Psoas muscle (tissue), 7 donors: ENCODE measurements at regions not wholly inside any gene's neighbourhood (a gene's known extent, or its start where the extent isn't known, plus 50 kb on each side); places are given as distances from the start of the nearest gene placed in this dataset.
"Not testable (repeated sequence)": the region's sequence is repeated elsewhere in the genome, so short reads cannot be mapped to it uniquely, and the experiment has no call there.

Experiments
- ATAC-seq, 4 donors: fragments of 200-7000 bp; cut with Tn5 transposase; one replicate each; pipeline ENCODE4 v1.9.1; 2020; ENCODE audit warnings: moderate library complexity in 3 of 4, mild to moderate bottlenecking in 2 of 4
- DNase-seq, 2 donors: peaks; one replicate each; pipeline ENCODE4 v3.0.0-alpha.2; 2020
- H3K27ac ChIP-seq: fragments of 200-600 bp; one replicate; pipeline ENCODE4 v1.8.0; 2022
- H3K27me3 ChIP-seq, 3 donors: fragments of 200-600 bp in 1 of 3; one replicate each; pipeline versions ENCODE4 v1.6.1 to v1.8.0; 2013 to 2022; ENCODE audit warnings: low read length in 2 of 3, mild to moderate bottlenecking in 2 of 3, moderate library complexity in 1 of 3; ENCODE audit not compliant: insufficient read depth in 3 of 3
- H3K36me3 ChIP-seq, 2 donors: fragments of 200-600 bp in 1 of 2; one replicate each; pipeline versions ENCODE4 v1.6.1 to v1.8.0; 2013 to 2022; ENCODE audit warnings: low read depth in 1 of 2, mild to moderate bottlenecking in 1 of 2, moderate library complexity in 1 of 2; ENCODE audit not compliant: insufficient read depth in 1 of 2
- H3K4me1 ChIP-seq: fragments of 200-600 bp; one replicate; pipeline ENCODE4 v1.8.0; 2022
- H3K4me3 ChIP-seq: fragments of 200-600 bp; one replicate; pipeline ENCODE4 v1.8.0; 2022; ENCODE audit warnings: mild to moderate bottlenecking
- H3K9me3 ChIP-seq: fragments of 200-600 bp; one replicate; pipeline ENCODE4 v1.8.0; 2022
- CTCF ChIP-seq: fragments of 200-600 bp; IDR thresholded peaks from one replicate; pipeline ENCODE4 v1.8.0; 2022; ENCODE audit warnings: antibody characterized with exemption
- WGBS, 3 donors: extraction: QIAGEN DNeasy Blood & Tissue Kit; methylation state at CpG; one replicate each; pipeline versions ENCODE4 v1.1.6 to v1.1.7; 2013; 5-methylcytosine and 5-hydroxymethylcytosine counted together
- intact Hi-C, 2 donors: fragments of 100-400 bp; cut with DNase I; formaldehyde crosslinking; loops; one replicate each; pipeline versions ENCODE4 v1.11.0 to v1.14.2; 2022
- donor health status: healthy with polysubstance abuse.
- donor health status: DM: no; HTN: no; CAD: no; lungs with moderate emphysema.
- donor health status: Bipolar disorder and iron deficiency.
- donor health status: healthy.
- donor health status: DM: yes; HTN: yes; CAD: no.
- donor health status: DM: no; HTN: no; CAD: no.
- donor health status: DM: yes; HTN: yes; CAD: no.

GRCh38 chr1:144140243-144140642 is 168.5 kb upstream of the FAM72C start:
- intact Hi-C loops, DNase-seq, H3K27ac ChIP-seq, H3K36me3 ChIP-seq, H3K27me3 ChIP-seq, H3K4me1 ChIP-seq, H3K4me3 ChIP-seq, ATAC-seq, H3K9me3 ChIP-seq: not testable (repeated sequence)
- WGBS, 3 donors, result 90% methylated on average over 2 of the region's 2 CpGs; no CpG with 5 or more reads in 2 of the 3 donors

GRCh38 chr1:144105006-144105405 is 133.2 kb upstream of the FAM72C start:
- H3K4me1 ChIP-seq, H3K9me3 ChIP-seq, intact Hi-C loops, H3K4me3 ChIP-seq, ATAC-seq, H3K36me3 ChIP-seq, H3K27me3 ChIP-seq, H3K27ac ChIP-seq: not testable (repeated sequence)
- WGBS, 3 donors, result 35 to 42% (median 37%) methylated on average over 3 of the region's 7 CpGs
- DNase-seq, result peak; percentile 8 to 19

- 47 to 66% (median 50%) methylated on average over 14 of the region's 14 CpGs for WGBS, 3 donors
- DNase-seq (peak; percentile 61 to 85), ATAC-seq (peak in 1 of 4 donors; percentile 25)
- H3K4me3 ChIP-seq, H3K36me3 ChIP-seq, H3K27ac ChIP-seq, H3K27me3 ChIP-seq, H3K9me3 ChIP-seq, intact Hi-C loops, H3K4me1 ChIP-seq: not testable (repeated sequence)
Measured at GRCh38 chr1:144104000-144104677, 132.4 kb upstream of the FAM72C start.

- WGBS, 3 donors, result 44 to 57% (median 46%) methylated on average over 4 of the region's 6 CpGs
- H3K36me3 ChIP-seq, H3K4me3 ChIP-seq, H3K9me3 ChIP-seq, H3K27me3 ChIP-seq, H3K27ac ChIP-seq, intact Hi-C loops, H3K4me1 ChIP-seq: not testable (repeated sequence)
- ATAC-seq, result peak in 1 of 4 donors; percentile 37
- DNase-seq, result peak; percentile 69 to 83
Measured at GRCh38 chr1:144103156-144103880, 131.5 kb upstream of the FAM72C start.

- intact Hi-C loops, H3K9me3 ChIP-seq, H3K4me1 ChIP-seq: not testable (repeated sequence)
Measured at GRCh38 chr1:144102046-144102745, 130.4 kb upstream of the FAM72C start.

GRCh38 chr1:144101397-144102045 is 129.7 kb upstream of the FAM72C start:
- Histone ChIP-seq H3K9me3 (no peaks in the 10 kb centered on the region), H3K27me3 (no peaks in the 10 kb centered on the region), H3K4me1 (no peaks in the 10 kb centered on the region), H3K27ac (no peak overlapping the region), H3K4me3 (no peak overlapping the region), H3K36me3 (no peaks in the 10 kb centered on the region)
- intact Hi-C loops, result no loop called here
- DNase-seq, result peak; percentile 30 to 75
- ATAC-seq, result no peak
- WGBS, 3 donors, result 24 to 37% (median 37%) methylated on average over 8 of the region's 8 CpGs
- TF ChIP-seq CTCF, result no peak

More at GRCh38 chr1:144102046-144102745, 130.4 kb upstream of the FAM72C start:
- peak; percentile 20 to 67 for DNase-seq
- H3K36me3 ChIP-seq, H3K4me3 ChIP-seq, H3K27me3 ChIP-seq, H3K27ac ChIP-seq, ATAC-seq: not testable (repeated sequence)
- 32 to 42% (median 33%) methylated on average over 3 of the region's 3 CpGs for whole genome bisulfite sequencing, 3 donors

- H3K4me1 ChIP-seq, H3K4me3 ChIP-seq, ATAC-seq, H3K36me3 ChIP-seq, H3K9me3 ChIP-seq, H3K27me3 ChIP-seq, intact Hi-C loops, H3K27ac ChIP-seq: not testable (repeated sequence)
- DNase-seq, result peak; percentile 10 to 43
- WGBS, 3 donors, result 1% methylated on average over 28 to 92 of the region's 93 CpGs
Measured at GRCh38 chr1:144077167-144077841, 105.5 kb upstream of the FAM72C start.

GRCh38 chr1:144076646-144077045 is 104.9 kb upstream of the FAM72C start:
- intact Hi-C loops, ATAC-seq, H3K27ac ChIP-seq, H3K36me3 ChIP-seq, H3K9me3 ChIP-seq, H3K27me3 ChIP-seq, H3K4me3 ChIP-seq, H3K4me1 ChIP-seq: not testable (repeated sequence)
- peak in 1 of 2 donors; percentile 8 for DNase-seq
- WGBS, 3 donors, result 1 to 2% (median 2%) methylated on average over 12 to 52 of the region's 53 CpGs

- H3K27ac ChIP-seq, H3K9me3 ChIP-seq, H3K4me3 ChIP-seq, ATAC-seq, H3K4me1 ChIP-seq, intact Hi-C loops, H3K36me3 ChIP-seq, DNase-seq, H3K27me3 ChIP-seq: not testable (repeated sequence)
- WGBS, 3 donors, result no CpG with 5 or more reads among the region's 3 CpGs
Measured at GRCh38 chr1:144070394-144071053, 98.7 kb upstream of the FAM72C start.
